HG03571 (cell line): ENCODE measurements at regions not wholly inside any gene's neighbourhood (a gene's known extent, or its start where the extent isn't known, plus 50 kb on each side); places are given as distances from the start of the nearest gene placed in this dataset.
"Not testable (repeated sequence)": the region's sequence is repeated elsewhere in the genome, so short reads cannot be mapped to it uniquely, and the experiment has no call there.

ENCODE experiments used
- ATAC-seq: cut with Tn5 transposase; IDR thresholded peaks from one replicate; pipeline ENCODE4 v1.9.1; 2021; ENCODE audit not compliant: unreplicated experiment

DNA sequence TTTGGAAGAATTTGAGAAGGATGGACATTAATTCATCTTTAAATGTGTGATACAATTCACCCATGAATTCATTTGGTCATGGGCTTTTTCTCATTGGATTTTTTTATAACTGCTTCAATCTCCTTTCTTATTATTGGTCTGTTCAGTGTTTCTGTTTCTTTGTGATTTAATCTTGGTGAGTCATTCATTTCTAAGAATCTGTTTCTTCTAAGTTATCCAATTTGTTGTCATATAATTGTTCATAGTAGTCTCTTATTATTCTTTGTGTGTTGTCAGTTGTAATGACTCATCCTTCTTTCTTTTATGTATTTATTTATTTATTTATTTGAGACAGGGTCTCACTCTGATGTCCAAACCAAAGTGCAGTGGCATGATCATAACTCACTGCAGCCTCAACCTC, 146.1 kb upstream of the ZNF267 start:
- ATAC-seq = no peak

- ATAC-seq = no peak
These were observed 139.3 kb upstream of the ZNF267 start for GRCh38 chr16:31734265-31734664.

DNA sequence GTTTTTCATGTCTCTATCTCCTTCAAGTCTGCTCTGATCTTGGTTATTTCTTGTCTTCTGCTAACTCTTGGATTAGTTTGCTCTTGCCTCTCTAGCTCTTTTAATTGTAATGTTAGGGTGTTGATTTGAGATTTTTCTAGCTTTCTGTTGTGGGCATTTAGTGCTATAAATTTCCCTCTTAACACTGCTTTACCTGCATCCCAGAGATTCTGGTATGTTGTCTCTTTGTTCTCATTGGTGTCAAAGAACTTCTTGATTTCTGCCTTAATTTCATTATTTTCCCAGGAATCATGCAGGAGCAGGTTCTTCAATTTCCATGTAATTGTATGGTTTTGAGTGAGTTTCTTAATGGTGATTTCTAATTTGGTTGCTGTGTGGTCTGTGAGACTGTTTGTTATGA, 128.5 kb upstream of the ZNF267 start:
- not testable (repeated sequence) for ATAC-seq

DNA sequence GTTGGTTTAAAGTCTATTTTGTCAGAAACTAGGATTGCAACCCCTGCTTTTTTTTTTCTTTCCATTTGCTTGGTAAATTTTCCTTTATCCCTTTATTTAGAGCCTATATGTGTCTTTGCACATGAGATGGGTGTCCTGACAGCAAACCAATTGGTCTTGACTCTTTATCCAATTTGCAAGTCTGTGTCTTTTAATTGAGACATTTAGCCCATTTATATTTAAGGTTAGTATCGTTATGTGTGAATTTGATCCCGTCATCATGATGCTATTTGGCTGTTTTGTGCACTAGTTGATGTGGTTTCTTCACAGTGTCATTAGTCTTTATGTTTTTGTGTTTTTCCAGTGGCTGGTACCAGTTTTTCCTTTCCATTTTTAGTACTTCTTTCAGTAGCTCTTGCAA, 127.7 kb upstream of the ZNF267 start:
- no peak for ATAC-seq

- no peak for ATAC-seq
These were observed 118.5 kb upstream of the ZNF267 start for GRCh38 chr16:31754998-31755615.

GRCh38 chr16:31764103-31764502, 109.5 kb upstream of the ZNF267 start:
- no peak for ATAC-seq

DNA sequence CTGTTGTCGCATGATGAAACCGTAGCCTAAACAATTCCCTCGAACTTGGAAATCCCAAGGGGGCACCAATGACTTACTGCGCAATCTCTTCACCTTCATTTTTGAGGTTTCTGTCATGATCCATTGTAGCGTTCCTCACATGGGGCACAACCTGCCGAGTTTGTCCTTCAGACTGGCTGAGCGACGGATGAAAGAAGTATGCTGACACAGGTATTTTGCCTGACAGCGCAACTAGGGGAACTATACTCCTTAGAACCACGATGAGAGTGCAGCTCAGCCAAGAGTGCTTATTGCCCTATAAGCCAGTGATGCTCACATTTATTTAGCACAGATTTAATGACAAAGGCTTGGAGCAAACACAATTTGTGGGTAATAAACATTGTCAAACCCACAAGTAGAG, 106.3 kb upstream of the ZNF267 start:
- no peak for ATAC-seq

- no peak for ATAC-seq
These were observed 93.3 kb upstream of the ZNF267 start for GRCh38 chr16:31780342-31780741.

- ATAC-seq = no peak
These were observed 88.5 kb upstream of the ZNF267 start for GRCh38 chr16:31785126-31785525.

DNA sequence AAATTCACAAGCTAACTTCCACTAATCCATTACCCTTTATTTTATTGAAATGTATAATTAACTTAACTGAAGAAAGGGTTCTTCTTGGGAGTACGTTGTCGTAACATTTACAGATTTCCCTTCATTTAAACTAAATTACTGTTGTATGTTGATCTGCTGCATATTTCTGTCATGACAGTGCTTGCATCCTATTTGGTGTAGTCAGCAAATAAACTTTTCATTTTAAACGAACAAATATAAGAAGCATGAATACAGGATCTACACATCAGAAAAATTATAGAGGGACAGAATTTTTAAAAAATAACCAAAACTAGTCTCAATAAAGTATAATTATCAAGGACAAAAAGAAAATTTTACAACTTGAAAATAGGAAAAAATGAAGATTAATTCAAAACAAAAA, 66.5 kb upstream of the ZNF267 start:
- no peak for ATAC-seq

GRCh38 chr16:31810863-31811262, 62.7 kb upstream of the ZNF267 start:
- no peak for ATAC-seq

DNA sequence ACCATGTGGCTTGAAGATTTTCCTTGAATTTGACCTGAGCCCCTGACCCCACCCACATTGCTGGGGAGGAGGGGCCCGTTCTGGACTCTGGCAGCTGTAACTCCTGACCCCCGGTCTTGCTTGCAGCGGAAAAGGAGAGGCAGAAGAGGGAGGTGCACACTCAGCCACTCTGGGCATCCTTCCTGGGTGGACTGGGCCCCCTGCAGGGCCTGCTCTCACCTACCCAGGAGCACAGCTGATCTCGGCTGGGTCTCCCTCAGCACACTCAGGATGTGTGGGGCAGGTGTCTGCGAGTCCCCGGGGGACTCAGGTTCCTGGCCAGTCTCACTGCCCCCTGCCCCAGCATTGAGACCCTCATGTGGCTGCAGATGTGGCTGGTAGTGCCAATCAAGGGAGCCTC, 57.5 kb upstream of the ZNF267 start:
- ATAC-seq = not testable (repeated sequence)

GRCh38 chr16:31819386-31819785, 54.2 kb upstream of the ZNF267 start:
- no peak for ATAC-seq

DNA sequence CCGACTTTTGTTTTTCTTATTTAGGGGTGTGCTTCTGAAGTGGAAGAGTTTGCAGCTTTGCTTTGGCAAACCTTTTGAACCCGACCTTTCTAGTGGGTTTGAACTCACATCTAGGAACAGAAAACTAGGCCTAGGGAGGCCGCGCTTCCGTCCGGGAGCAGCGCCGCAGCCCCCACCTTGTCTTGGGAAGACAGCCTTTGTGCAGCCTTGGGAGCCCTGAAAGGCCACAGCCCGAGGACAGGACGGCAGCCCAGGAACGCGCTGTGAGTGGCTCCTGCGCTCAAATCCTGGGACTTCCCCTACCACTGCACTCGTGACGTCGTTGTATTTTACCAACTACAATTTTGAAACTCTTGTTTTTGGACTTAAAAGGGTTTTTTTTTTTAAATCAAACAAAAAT, 53.7 kb upstream of the ZNF267 start:
- ATAC-seq = no peak
